Cardiac fibroblast (primary cell): ENCODE measurements at regions not wholly inside any gene's neighbourhood (a gene's known extent, or its start where the extent isn't known, plus 50 kb on each side); places are given as distances from the start of the nearest gene placed in this dataset.

ENCODE experiments used
- DNase-seq, 2 donors: peaks; one replicate each; pipeline versions ENCODE4 v3.0.0 to v3.0.0-alpha.2; 2010; ENCODE audit warnings: low read depth in 2 of 2
- H3K4me3 ChIP-seq, 2 donors: replicated peaks in 1 of 2; 1 replicate in 1 of 2; 2 replicates in 1 of 2; pipeline ENCODE4 v1.5.1; 2011; ENCODE audit warnings: low read depth in 2 of 2, low read length in 2 of 2, mild to moderate bottlenecking in 2 of 2, moderate library complexity in 1 of 2
- CTCF ChIP-seq: IDR thresholded peaks from one replicate; pipeline ENCODE4 v1.5.1; 2011; ENCODE audit warnings: low read depth, mild to moderate bottlenecking, low read length, inconsistent platforms

- DNase-seq: no peak
- TF ChIP-seq CTCF: no peak
- no peak overlapping the region for H3K4me3 ChIP-seq
Observed at GRCh38 chr10:2463316-2463715, 604.0 kb upstream of the PFKP start.

GRCh38 chr10:2462581-2462980, 604.8 kb upstream of the PFKP start:
- no peak for TF ChIP-seq CTCF
- DNase-seq: no peak
- H3K4me3 ChIP-seq: no peak overlapping the region

GRCh38 chr10:2460812-2461211, 606.5 kb upstream of the PFKP start:
- no peak for TF ChIP-seq CTCF
- no peak overlapping the region for H3K4me3 ChIP-seq
- no peak for DNase-seq

- no peak for DNase-seq
- no peak for TF ChIP-seq CTCF
- no peak overlapping the region for H3K4me3 ChIP-seq
Observed at GRCh38 chr10:2459713-2460112, 607.6 kb upstream of the PFKP start.

- DNase-seq: no peak
- TF ChIP-seq CTCF: no peak
- H3K4me3 ChIP-seq: no peak overlapping the region
Observed at GRCh38 chr10:2456834-2457233, 610.5 kb upstream of the PFKP start.

- no peak for TF ChIP-seq CTCF
- no peak overlapping the region for H3K4me3 ChIP-seq
- no peak for DNase-seq
Observed at GRCh38 chr10:2445370-2445769, 622.0 kb upstream of the PFKP start.

GRCh38 chr10:2439983-2440382, 627.4 kb upstream of the PFKP start:
- TF ChIP-seq CTCF: no peak
- no peak for DNase-seq
- no peak overlapping the region for H3K4me3 ChIP-seq
